ENCODE measurements at regions not wholly inside any gene's neighbourhood (a gene's known extent, or its start where the extent isn't known, plus 50 kb on each side); places are given as distances from the start of the nearest gene placed in this dataset.

- H3K36me3 ChIP-seq: no peaks in the 10 kb centered on the region
- TF ChIP-seq EP300 (IDR thresholded peaks at IDR 0.05; ENCODE audit: low read depth) (no peak), CTCF (IDR thresholded peaks at IDR 0.05) (no peak), POLR2A (IDR thresholded peaks at IDR 0.05) (no peak)
- H3K4me1 ChIP-seq: no peaks in the 10 kb centered on the region
- H3K27me3 ChIP-seq: no peaks in the 10 kb centered on the region
- DNase-seq: no peak
- intact Hi-C loops (cut with DNase I; ENCODE audit: low total_unique reads) (no loop called here), in situ Hi-C loops (cut with MboI; ENCODE audit: low pct_ligation_motif_present in 1 of 4, low pct_unique_long_range_greater_than_20kb in 1 of 4, low sequenced_read_pairs in 3 of 4) (no loop called here)
- no peaks in the 10 kb centered on the region for H3K9me3 ChIP-seq
- H3K27ac ChIP-seq: no peak overlapping the region
- no peak overlapping the region for H3K4me3 ChIP-seq
- WGBS, 2 donors (ENCODE audit: low coverage in 1 of 2): 67% methylated on average over 4 of the region's 4 CpGs; no CpG with 5 or more reads in 1 of the 2 donors
These were observed 734.6 kb downstream of the TUSC7 start for GRCh38 chr3:117444175-117444574.

- Histone ChIP-seq H3K27me3 (no peaks in the 10 kb centered on the region), H3K9me3 (no peaks in the 10 kb centered on the region), H3K4me3 (no peak overlapping the region), H3K36me3 (no peaks in the 10 kb centered on the region), H3K27ac (no peak overlapping the region), H3K4me1 (no peaks in the 10 kb centered on the region)
- in situ Hi-C loops (cut with MboI; ENCODE audit: low pct_ligation_motif_present in 1 of 4, low pct_unique_long_range_greater_than_20kb in 1 of 4, low sequenced_read_pairs in 3 of 4): no loop called here
- WGBS, 2 donors (ENCODE audit: low coverage in 1 of 2): 59 to 62% methylated on average over 3 to 4 of the region's 4 CpGs
- TF ChIP-seq CTCF (IDR thresholded peaks at IDR 0.05) (no peak), POLR2A (IDR thresholded peaks at IDR 0.05) (no peak), POLR2AphosphoS5 (IDR thresholded peaks at IDR 0.05) (no peak), EP300 (IDR thresholded peaks at IDR 0.05; ENCODE audit: low read depth) (no peak)
- DNase-seq: no peak
- intact Hi-C loops (cut with DNase I; ENCODE audit: low total_unique reads): no loop called here
These were observed 737.8 kb downstream of the TUSC7 start for GRCh38 chr3:117447419-117447818.

GRCh38 chr3:117450026-117450425, 740.4 kb downstream of the TUSC7 start:
- 40 to 43% methylated on average over 3 to 4 of the region's 4 CpGs for WGBS, 2 donors (ENCODE audit: low coverage in 1 of 2)
- H3K4me3 ChIP-seq: no peak overlapping the region
- no peaks in the 10 kb centered on the region for H3K36me3 ChIP-seq
- no peak for DNase-seq
- H3K27ac ChIP-seq: no peak overlapping the region
- no peaks in the 10 kb centered on the region for H3K4me1 ChIP-seq
- TF ChIP-seq CTCF (IDR thresholded peaks at IDR 0.05): no peak
- TF ChIP-seq EP300 (IDR thresholded peaks at IDR 0.05; ENCODE audit: low read depth): no peak
- TF ChIP-seq POLR2A (IDR thresholded peaks at IDR 0.05): no peak
- no peak for TF ChIP-seq POLR2AphosphoS5 (IDR thresholded peaks at IDR 0.05)
- H3K9me3 ChIP-seq: no peaks in the 10 kb centered on the region
- in situ Hi-C loops (cut with MboI; ENCODE audit: low pct_ligation_motif_present in 1 of 4, low pct_unique_long_range_greater_than_20kb in 1 of 4, low sequenced_read_pairs in 3 of 4): no loop called here
- H3K27me3 ChIP-seq: no peaks in the 10 kb centered on the region
- intact Hi-C loops (cut with DNase I; ENCODE audit: low total_unique reads): no loop called here

- no peaks in the 10 kb centered on the region for H3K27me3 ChIP-seq
- WGBS, 2 donors (ENCODE audit: low coverage in 1 of 2): 63 to 76% methylated on average over 1 of the region's 1 CpG
- TF ChIP-seq POLR2AphosphoS5 (IDR thresholded peaks at IDR 0.05): no peak
- TF ChIP-seq POLR2A (IDR thresholded peaks at IDR 0.05): no peak
- no peak for TF ChIP-seq EP300 (IDR thresholded peaks at IDR 0.05; ENCODE audit: low read depth)
- no peak for TF ChIP-seq CTCF (IDR thresholded peaks at IDR 0.05)
- H3K27ac ChIP-seq: no peak overlapping the region
- no peaks in the 10 kb centered on the region for H3K36me3 ChIP-seq
- in situ Hi-C loops (cut with MboI; ENCODE audit: low pct_ligation_motif_present in 1 of 4, low pct_unique_long_range_greater_than_20kb in 1 of 4, low sequenced_read_pairs in 3 of 4): no loop called here
- no peaks in the 10 kb centered on the region for H3K4me1 ChIP-seq
- DNase-seq: no peak
- no peaks in the 10 kb centered on the region for H3K9me3 ChIP-seq
- intact Hi-C loops (cut with DNase I; ENCODE audit: low total_unique reads): no loop called here
- H3K4me3 ChIP-seq: no peak overlapping the region
These were observed 744.7 kb downstream of the TUSC7 start for GRCh38 chr3:117454254-117454653.

Measured in transverse colon (tissue), 4 donors.